Motor neuron (in vitro differentiated cells): ENCODE measurements at regions not wholly inside any gene's neighbourhood (a gene's known extent, or its start where the extent isn't known, plus 50 kb on each side); places are given as distances from the start of the nearest gene placed in this dataset.
"Not testable (repeated sequence)": the region's sequence is repeated elsewhere in the genome, so short reads cannot be mapped to it uniquely, and the experiment has no call there.

Experiments used
- ATAC-seq, 8 experiments: fragments of 200-7000 bp; cut with Tn5 transposase; replicated peaks in 6 of 8; 2 replicates each; pipeline ENCODE4 v1.8.0; 2021; ENCODE audit warnings: mild to moderate bottlenecking in 8 of 8, moderate library complexity in 8 of 8
- H3K27ac ChIP-seq, 2 donors: fragments of 250-450 bp; sonication (Bioruptor Pico); 2 replicates each; pipeline ENCODE4 v1.9.0; 2021; ENCODE audit warnings: antibody characterized with exemption in 2 of 2, mild to moderate bottlenecking in 2 of 2, moderate library complexity in 1 of 2
- H3K4me1 ChIP-seq, 2 donors: fragments of 250-450 bp; sonication (Bioruptor Pico); replicated peaks in 1 of 2; 2 replicates each; pipeline ENCODE4 v1.6.1; 2021; ENCODE audit warnings: antibody characterized with exemption in 2 of 2, mild to moderate bottlenecking in 2 of 2, moderate library complexity in 1 of 2
- H3K4me3 ChIP-seq, 5 donors: fragments of 250-450 bp; sonication (Bioruptor Pico); 2 replicates each; pipeline ENCODE4 v1.9.0; 2021; ENCODE audit warnings: antibody characterized with exemption in 5 of 5, mild to moderate bottlenecking in 5 of 5, moderate library complexity in 4 of 5
- WGBS, 10 experiments: fragments of 450-650 bp; shearing (Covaris generic); methylation state at CpG; one replicate each; pipeline ENCODE4 v1.0.0; 2022; 5-methylcytosine and 5-hydroxymethylcytosine counted together
- in situ Hi-C, 9 experiments: fragments of 400-800 bp; cut with MboI; loops; one replicate each; pipeline ENCODE4 v1.15.0; 2021; ENCODE audit warnings: low sequenced_read_pairs in 9 of 9, low pct_unique_long_range_greater_than_20kb in 2 of 9; ENCODE audit not compliant: unreplicated experiment in 9 of 9

DNA sequence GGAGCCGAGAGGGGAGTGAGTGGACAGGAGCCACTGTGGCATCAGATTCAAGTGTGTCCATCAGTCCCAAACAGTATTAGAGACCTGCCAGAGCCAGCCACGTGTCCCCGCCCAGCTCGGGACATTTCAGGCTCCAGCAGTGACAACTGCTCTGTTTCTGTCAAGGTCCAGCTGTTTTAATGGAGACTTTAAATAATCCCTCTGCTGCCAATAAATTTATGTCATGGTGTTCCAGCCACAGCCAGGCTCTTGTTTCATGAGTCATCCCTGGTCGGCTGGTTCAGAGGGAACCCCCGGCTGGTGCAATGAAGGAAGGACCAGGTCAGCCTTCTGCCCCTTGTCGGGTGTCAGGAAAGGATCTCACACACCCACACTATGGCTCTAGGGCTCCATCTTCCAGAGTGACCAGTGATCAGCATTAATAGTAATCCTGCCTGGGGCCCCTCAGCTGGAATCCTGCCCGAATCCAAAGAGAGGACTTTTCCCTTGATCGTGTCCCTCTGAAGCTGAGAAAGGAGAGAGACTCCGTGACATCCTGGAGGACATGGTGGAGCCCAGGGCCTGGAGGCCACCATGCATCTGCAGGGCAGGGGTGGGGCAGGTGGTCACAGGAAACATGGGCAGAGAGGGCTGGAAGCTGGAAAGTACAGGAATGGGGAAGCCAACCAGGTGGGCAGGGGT lies 197.3 kb downstream of the MATN1 start:
- H3K4me1 ChIP-seq = peaks cover 5 to 22% of the 10 kb centered on the region in 2 donors
- in situ Hi-C loops = no loop called here
- H3K27ac ChIP-seq = peak overlapping the region in 1 of 2 donors; percentile 71
- WGBS, 10 experiments = 15 to 63% (median 35%) methylated on average over 5 to 10 of the region's 10 CpGs; no CpG with 5 or more reads in 5 of the 10 experiments
- H3K4me3 ChIP-seq = no peak overlapping the region
- peak; percentile 73 to 94 (median 90) for ATAC-seq

- peak in 1 of 8 experiments; percentile 26 for ATAC-seq
- Histone ChIP-seq H3K27ac (peak overlapping the region in 1 of 2 donors; percentile 71), H3K4me3 (no peak overlapping the region), H3K4me1 (peaks cover 5 to 22% of the 10 kb centered on the region in 2 donors)
- 67 to 90% (median 83%) methylated on average over 1 to 4 of the region's 4 CpGs; no CpG with 5 or more reads in 6 of the 10 experiments for WGBS, 10 experiments
- in situ Hi-C loops = no loop called here
Observed at GRCh38 chr1:30525631-30525970, 197.8 kb downstream of the MATN1 start.

- in situ Hi-C loops = no loop called here
- ATAC-seq = no peak
- peaks cover 5 to 22% of the 10 kb centered on the region in 2 donors for H3K4me1 ChIP-seq
- H3K4me3 ChIP-seq = no peak overlapping the region
- peak overlapping the region in 1 of 2 donors; percentile 71 for H3K27ac ChIP-seq
- 31 to 80% (median 67%) methylated on average over 1 to 10 of the region's 11 CpGs for WGBS, 10 experiments
Observed at GRCh38 chr1:30524840-30525617, 198.4 kb downstream of the MATN1 start.

- H3K4me3 ChIP-seq, H3K27ac ChIP-seq, ATAC-seq, in situ Hi-C loops: not testable (repeated sequence)
- WGBS, 10 experiments = 0 to 85% (median 40%) methylated on average over 1 to 5 of the region's 8 CpGs; no CpG with 5 or more reads in 3 of the 10 experiments
- peaks cover 5 to 22% of the 10 kb centered on the region in 2 donors for H3K4me1 ChIP-seq
Observed at GRCh38 chr1:30524025-30524555, 199.3 kb downstream of the MATN1 start.

DNA sequence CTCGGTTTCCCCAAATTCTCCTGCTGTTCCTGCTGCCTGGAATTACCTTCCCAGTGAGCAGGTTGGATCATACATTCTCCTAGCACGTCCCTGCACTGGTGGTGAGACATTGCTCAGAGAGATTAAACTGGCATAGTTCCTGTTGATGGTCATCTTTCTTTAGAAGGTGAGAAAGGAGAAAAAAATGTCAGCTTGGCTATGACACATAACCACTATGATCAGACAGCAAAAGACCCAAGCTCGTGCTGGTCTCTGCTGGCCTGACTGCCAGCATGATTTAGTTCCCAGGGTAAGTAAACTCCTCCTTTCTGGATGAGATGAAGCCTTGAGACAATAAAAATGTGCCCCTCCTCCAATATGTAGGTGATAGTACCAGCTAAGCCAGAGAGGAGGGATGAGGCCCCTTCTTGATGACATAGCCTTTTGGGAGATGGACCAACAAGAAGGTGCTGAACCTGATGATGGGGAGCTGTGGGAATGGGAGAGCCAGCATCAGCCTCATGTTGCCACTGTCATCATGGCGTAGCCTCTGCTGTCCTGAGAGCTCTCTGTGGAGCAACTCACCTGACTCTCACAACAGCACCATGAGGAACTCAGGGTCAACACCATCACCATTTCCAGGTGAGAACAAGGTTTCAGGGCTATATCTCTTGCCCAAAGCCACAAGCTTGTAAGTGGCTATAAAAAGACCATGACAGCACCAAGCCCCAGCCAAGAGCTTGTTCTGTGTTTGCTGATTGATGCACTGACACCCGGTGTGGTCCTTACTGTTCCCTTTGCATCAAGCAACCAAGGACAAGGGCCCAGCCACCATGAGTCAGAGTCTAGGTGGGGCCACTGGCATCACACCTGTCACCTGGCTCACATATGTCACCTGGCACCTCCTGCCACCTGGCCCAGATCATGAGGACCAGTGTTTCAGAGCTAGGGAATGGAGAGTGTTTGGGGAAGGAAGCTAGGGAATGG lies 200.0 kb downstream of the MATN1 start:
- ATAC-seq = peak in 3 of 8 experiments; percentile 5 to 30 (median 11)
- no peak overlapping the region for H3K27ac ChIP-seq

GRCh38 chr1:30522031-30523004 lies 201.1 kb downstream of the MATN1 start:
- peaks cover 12 to 21% of the 10 kb centered on the region in 2 donors for H3K4me1 ChIP-seq
- no peak overlapping the region for H3K27ac ChIP-seq
- in situ Hi-C loops = no loop called here
- WGBS, 10 experiments = 0 to 84% (median 71%) methylated on average over 2 to 12 of the region's 17 CpGs; no CpG with 5 or more reads in 3 of the 10 experiments
- ATAC-seq = peak in 3 of 8 experiments; percentile 18 to 51 (median 40)
- no peak overlapping the region for H3K4me3 ChIP-seq

More for the DNA sequence above, 200.0 kb downstream of the MATN1 start:
- H3K4me1 ChIP-seq = peaks cover 5 to 22% of the 10 kb centered on the region in 2 donors
- H3K4me3 ChIP-seq = no peak overlapping the region
- 33 to 100% (median 52%) methylated on average over 1 to 5 of the region's 5 CpGs; no CpG with 5 or more reads in 2 of the 10 experiments for WGBS, 10 experiments
- in situ Hi-C loops = no loop called here

- in situ Hi-C loops = no loop called here
- no peak for ATAC-seq
- H3K27ac ChIP-seq = no peak overlapping the region
- WGBS, 10 experiments = 53 to 83% (median 72%) methylated on average over 1 to 3 of the region's 3 CpGs; no CpG with 5 or more reads in 4 of the 10 experiments
- peaks cover 16 to 20% of the 10 kb centered on the region in 2 donors for H3K4me1 ChIP-seq
- no peak overlapping the region for H3K4me3 ChIP-seq
Observed at GRCh38 chr1:30521261-30521865, 202.0 kb downstream of the MATN1 start.

DNA sequence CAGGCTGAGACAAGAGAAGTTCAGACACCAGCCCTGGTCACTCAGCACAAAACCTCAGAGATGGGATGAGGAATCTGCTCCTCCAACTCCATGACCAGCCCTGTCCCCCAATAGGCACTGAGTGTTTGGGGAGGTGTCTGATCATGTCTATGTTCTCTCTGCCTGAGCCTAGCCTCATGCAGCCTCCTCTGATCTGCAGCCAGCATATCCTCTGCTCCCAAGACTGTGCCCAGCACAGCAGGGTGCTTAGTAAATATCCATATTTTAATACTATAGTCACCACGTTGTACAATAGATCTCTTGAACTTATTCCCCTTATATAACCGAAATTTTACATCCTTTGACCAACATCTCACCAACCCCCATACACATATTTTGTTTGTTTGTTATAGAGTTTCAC lies 202.9 kb downstream of the MATN1 start:
- WGBS, 10 experiments = 0 to 41% (median 27%) methylated on average over 2 of the region's 2 CpGs; no CpG with 5 or more reads in 5 of the 10 experiments
- Histone ChIP-seq H3K27ac (no peak overlapping the region), H3K4me3 (no peak overlapping the region), H3K4me1 (peaks cover 11 to 13% of the 10 kb centered on the region in 2 donors)
- in situ Hi-C loops = no loop called here
- ATAC-seq = peak in 1 of 8 experiments; percentile 14

DNA sequence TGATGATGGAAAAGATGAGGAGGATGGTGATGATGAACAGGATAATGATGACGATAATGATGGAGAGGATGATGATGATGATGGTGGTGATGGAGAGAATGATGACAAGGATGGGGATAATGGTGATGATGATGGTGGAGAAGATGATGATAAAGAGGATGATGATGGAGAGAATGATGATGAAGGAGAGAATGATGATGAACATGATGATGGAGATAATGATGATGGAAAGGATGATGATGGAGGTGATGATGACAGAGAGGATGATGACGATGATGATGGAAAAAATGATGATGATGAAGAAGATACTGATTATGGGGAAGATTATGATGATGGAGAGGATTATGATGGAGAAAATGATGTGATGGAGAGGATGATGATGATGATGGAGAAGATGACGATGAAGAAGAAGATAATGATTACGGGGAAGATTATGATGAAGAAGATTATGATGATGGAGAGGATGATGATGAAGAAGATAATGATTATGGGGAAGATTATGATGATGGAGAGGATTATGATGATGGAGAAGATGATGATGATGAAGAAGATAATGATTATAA lies 204.1 kb downstream of the MATN1 start:
- in situ Hi-C loops = no loop called here
- no peak overlapping the region for H3K4me3 ChIP-seq
- peaks cover 4 to 11% of the 10 kb centered on the region in 2 donors for H3K4me1 ChIP-seq
- H3K27ac ChIP-seq = no peak overlapping the region
- WGBS, 10 experiments = 48 to 90% (median 68%) methylated on average over 2 to 4 of the region's 4 CpGs
- no peak for ATAC-seq

DNA sequence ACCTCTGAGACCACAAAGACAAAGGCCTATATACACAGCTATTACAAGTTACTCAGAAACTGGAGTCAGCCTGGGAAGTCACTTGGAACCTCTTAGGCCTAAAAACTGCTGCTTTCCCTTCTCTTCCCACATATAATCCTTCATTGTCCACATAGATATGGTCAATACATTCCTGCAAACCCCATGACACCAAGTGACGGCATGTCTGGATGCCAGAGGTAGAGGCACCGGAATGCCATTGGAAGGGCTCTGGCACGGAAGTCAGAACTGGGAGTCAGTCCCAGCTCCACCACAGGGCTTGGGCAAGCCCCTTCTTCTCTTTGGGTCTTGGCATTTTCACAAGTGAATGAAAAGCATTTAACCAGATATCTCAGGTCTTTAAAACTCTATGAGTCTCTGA lies 204.7 kb downstream of the MATN1 start:
- in situ Hi-C loops = no loop called here
- ATAC-seq = no peak
- 50 to 100% (median 76%) methylated on average over 1 to 3 of the region's 3 CpGs; no CpG with 5 or more reads in 4 of the 10 experiments for WGBS, 10 experiments
- no peak overlapping the region for H3K4me3 ChIP-seq
- peaks cover 4 to 11% of the 10 kb centered on the region in 2 donors for H3K4me1 ChIP-seq
- no peak overlapping the region for H3K27ac ChIP-seq

DNA sequence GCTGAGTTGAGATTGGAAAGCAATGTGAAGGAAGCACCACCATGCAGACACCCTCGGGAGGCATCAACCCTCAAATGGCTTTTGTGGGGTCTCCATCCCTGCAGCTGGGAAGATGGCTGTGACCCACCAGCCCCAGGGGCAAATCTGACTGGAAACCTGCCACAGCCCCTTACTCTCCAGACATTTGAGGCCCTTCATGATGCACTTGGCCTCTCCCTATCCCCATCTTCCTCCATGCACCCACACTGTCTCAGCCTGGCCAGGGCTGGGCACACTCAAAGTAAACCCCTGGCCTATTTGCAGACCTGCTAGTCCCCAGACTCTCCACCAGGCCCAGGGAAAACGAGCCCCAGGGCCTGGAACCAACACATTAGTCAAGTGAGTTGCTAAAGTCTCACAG lies 205.2 kb downstream of the MATN1 start:
- in situ Hi-C loops = no loop called here
- no peak for ATAC-seq
- Histone ChIP-seq H3K4me1 (peaks cover 4 to 11% of the 10 kb centered on the region in 2 donors), H3K4me3 (no peak overlapping the region), H3K27ac (no peak overlapping the region)
- WGBS, 10 experiments = 0 to 75% (median 30%) methylated on average over 1 to 2 of the region's 2 CpGs; no CpG with 5 or more reads in 6 of the 10 experiments
